ENCODE measurements at regions not wholly inside any gene's neighbourhood (a gene's known extent, or its start where the extent isn't known, plus 50 kb on each side); places are given as distances from the start of the nearest gene placed in this dataset.

GRCh38 chr2:105652014-105652796 is 92.5 kb upstream of the NCK2 start:
- Histone ChIP-seq H3K27me3 (ENCODE audit: insufficient read depth, low read length) (no peaks in the 10 kb centered on the region), H3K36me3 (ENCODE audit: insufficient read depth, low read length) (no peaks in the 10 kb centered on the region), H3K27ac (ENCODE audit: low read depth, low read length) (no peak overlapping the region), H3K9me3 (ENCODE audit: control insufficient read depth in 1 of 2, low read length in 2 of 2) (no peaks in the 10 kb centered on the region), H3K4me3 (ENCODE audit: low read length in 2 of 2) (no peak overlapping the region), H3K4me1 (ENCODE audit: insufficient read depth, low read length) (no peaks in the 10 kb centered on the region)
- Mint-ChIP-seq H3K36me3 (no peaks in the 10 kb centered on the region), H3K9me3 (peaks cover 0 to 6% (median 4%) of the 10 kb centered on the region in 8 donors), H3K4me3 (no peak overlapping the region), H3K4me1 (peaks cover 0 to 1% (median 0%) of the 10 kb centered on the region in 4 donors), H3K27me3 (no peaks in the 10 kb centered on the region), H3K27ac (peak overlapping the region in 1 of 7 donors; percentile 69)
- intact Hi-C loops (cut with micrococcal nuclease): loop anchor here (10.0 kb wide), 1 partner anchor 47 kb away; no protein-coding TSS in a partner anchor
- DNase-seq: no peak
- ChIA-PET CTCF (ENCODE audit: partially characterized antibody) (interaction anchor here (0.9 kb wide), 1 partner anchor 92 kb away, joined by 3 read pairs; no protein-coding TSS in a partner anchor), POLR2A (ENCODE audit: partially characterized antibody) (no interaction called here)

- Mint-ChIP-seq H3K36me3 (no peaks in the 10 kb centered on the region), H3K4me1 (peaks cover 0 to 1% (median 0%) of the 10 kb centered on the region in 4 donors), H3K27ac (no peak overlapping the region), H3K4me3 (no peak overlapping the region), H3K9me3 (peaks cover 0 to 6% (median 4%) of the 10 kb centered on the region in 8 donors), H3K27me3 (peaks cover 0 to 2% of the 10 kb centered on the region in 2 donors)
- no peak for DNase-seq
- Histone ChIP-seq H3K9me3 (ENCODE audit: control insufficient read depth in 1 of 2, low read length in 2 of 2) (no peaks in the 10 kb centered on the region), H3K4me3 (ENCODE audit: low read length in 2 of 2) (no peak overlapping the region), H3K27ac (ENCODE audit: low read depth, low read length) (no peak overlapping the region), H3K36me3 (ENCODE audit: insufficient read depth, low read length) (no peaks in the 10 kb centered on the region), H3K27me3 (ENCODE audit: insufficient read depth, low read length) (no peaks in the 10 kb centered on the region), H3K4me1 (ENCODE audit: insufficient read depth, low read length) (no peaks in the 10 kb centered on the region)
- intact Hi-C loops (cut with micrococcal nuclease): no loop called here
- POLR2A ChIA-PET (ENCODE audit: partially characterized antibody): interaction anchor here (1.2 kb wide), 1 partner anchor 90 kb away, joined by 4 read pairs; no protein-coding TSS in a partner anchor
- CTCF ChIA-PET (ENCODE audit: partially characterized antibody): no interaction called here
These were observed 95.2 kb upstream of the NCK2 start for GRCh38 chr2:105649534-105649933.

- DNase-seq: no peak
- H3K9me3 ChIP-seq (ENCODE audit: control insufficient read depth in 1 of 2, low read length in 2 of 2): no peaks in the 10 kb centered on the region
- H3K4me1 ChIP-seq (ENCODE audit: insufficient read depth, low read length): no peaks in the 10 kb centered on the region
- peaks cover 0 to 6% (median 4%) of the 10 kb centered on the region in 8 donors for H3K9me3 Mint-ChIP-seq
- CTCF ChIA-PET (ENCODE audit: partially characterized antibody): no interaction called here
- H3K4me1 Mint-ChIP-seq: peaks cover 0 to 1% (median 0%) of the 10 kb centered on the region in 4 donors
- H3K36me3 ChIP-seq (ENCODE audit: insufficient read depth, low read length): no peaks in the 10 kb centered on the region
- H3K27ac Mint-ChIP-seq: no peak overlapping the region
- intact Hi-C loops (cut with micrococcal nuclease): no loop called here
- H3K27me3 ChIP-seq (ENCODE audit: insufficient read depth, low read length): peaks cover 5% of the 10 kb centered on the region
- peaks cover 0 to 2% of the 10 kb centered on the region in 2 donors for H3K27me3 Mint-ChIP-seq
- no peak overlapping the region for H3K27ac ChIP-seq (ENCODE audit: low read depth, low read length)
- H3K4me3 ChIP-seq (ENCODE audit: low read length in 2 of 2): no peak overlapping the region
- POLR2A ChIA-PET (ENCODE audit: partially characterized antibody): interaction anchor here (0.6 kb wide), 1 partner anchor 53 kb away, joined by 3 read pairs; no protein-coding TSS in a partner anchor
- no peaks in the 10 kb centered on the region for H3K36me3 Mint-ChIP-seq
- no peak overlapping the region for H3K4me3 Mint-ChIP-seq
These were observed 97.0 kb upstream of the NCK2 start for GRCh38 chr2:105647731-105648130.

- no peak for DNase-seq
- Mint-ChIP-seq H3K36me3 (no peaks in the 10 kb centered on the region), H3K27me3 (peaks cover 0 to 2% of the 10 kb centered on the region in 2 donors), H3K4me1 (peaks cover 0 to 1% (median 0%) of the 10 kb centered on the region in 4 donors), H3K4me3 (no peak overlapping the region), H3K27ac (no peak overlapping the region), H3K9me3 (peaks cover 0 to 6% (median 4%) of the 10 kb centered on the region in 8 donors)
- H3K27me3 ChIP-seq (ENCODE audit: insufficient read depth, low read length): peaks cover 5% of the 10 kb centered on the region
- no peaks in the 10 kb centered on the region for H3K9me3 ChIP-seq (ENCODE audit: control insufficient read depth in 1 of 2, low read length in 2 of 2)
- H3K4me3 ChIP-seq (ENCODE audit: low read length in 2 of 2): no peak overlapping the region
- no peaks in the 10 kb centered on the region for H3K36me3 ChIP-seq (ENCODE audit: insufficient read depth, low read length)
- CTCF ChIA-PET (ENCODE audit: partially characterized antibody): no interaction called here
- H3K27ac ChIP-seq (ENCODE audit: low read depth, low read length): no peak overlapping the region
- POLR2A ChIA-PET (ENCODE audit: partially characterized antibody): no interaction called here
- intact Hi-C loops (cut with micrococcal nuclease): no loop called here
- no peaks in the 10 kb centered on the region for H3K4me1 ChIP-seq (ENCODE audit: insufficient read depth, low read length)
These were observed 98.0 kb upstream of the NCK2 start for GRCh38 chr2:105646774-105647076.

- DNase-seq: no peak
- H3K27me3 ChIP-seq (ENCODE audit: insufficient read depth, low read length): peaks cover 5% of the 10 kb centered on the region
- Mint-ChIP-seq H3K9me3 (peaks cover 0 to 6% (median 4%) of the 10 kb centered on the region in 8 donors), H3K27me3 (peaks cover 0 to 2% of the 10 kb centered on the region in 2 donors), H3K4me3 (no peak overlapping the region), H3K36me3 (no peaks in the 10 kb centered on the region), H3K27ac (no peak overlapping the region), H3K4me1 (peaks cover 0 to 1% (median 0%) of the 10 kb centered on the region in 4 donors)
- intact Hi-C loops (cut with micrococcal nuclease): no loop called here
- ChIA-PET CTCF (ENCODE audit: partially characterized antibody) (no interaction called here), POLR2A (ENCODE audit: partially characterized antibody) (no interaction called here)
- no peaks in the 10 kb centered on the region for H3K36me3 ChIP-seq (ENCODE audit: insufficient read depth, low read length)
- no peak overlapping the region for H3K27ac ChIP-seq (ENCODE audit: low read depth, low read length)
- no peaks in the 10 kb centered on the region for H3K9me3 ChIP-seq (ENCODE audit: control insufficient read depth in 1 of 2, low read length in 2 of 2)
- H3K4me3 ChIP-seq (ENCODE audit: low read length in 2 of 2): no peak overlapping the region
- H3K4me1 ChIP-seq (ENCODE audit: insufficient read depth, low read length): no peaks in the 10 kb centered on the region
These were observed 98.6 kb upstream of the NCK2 start for GRCh38 chr2:105645938-105646773.

DNA sequence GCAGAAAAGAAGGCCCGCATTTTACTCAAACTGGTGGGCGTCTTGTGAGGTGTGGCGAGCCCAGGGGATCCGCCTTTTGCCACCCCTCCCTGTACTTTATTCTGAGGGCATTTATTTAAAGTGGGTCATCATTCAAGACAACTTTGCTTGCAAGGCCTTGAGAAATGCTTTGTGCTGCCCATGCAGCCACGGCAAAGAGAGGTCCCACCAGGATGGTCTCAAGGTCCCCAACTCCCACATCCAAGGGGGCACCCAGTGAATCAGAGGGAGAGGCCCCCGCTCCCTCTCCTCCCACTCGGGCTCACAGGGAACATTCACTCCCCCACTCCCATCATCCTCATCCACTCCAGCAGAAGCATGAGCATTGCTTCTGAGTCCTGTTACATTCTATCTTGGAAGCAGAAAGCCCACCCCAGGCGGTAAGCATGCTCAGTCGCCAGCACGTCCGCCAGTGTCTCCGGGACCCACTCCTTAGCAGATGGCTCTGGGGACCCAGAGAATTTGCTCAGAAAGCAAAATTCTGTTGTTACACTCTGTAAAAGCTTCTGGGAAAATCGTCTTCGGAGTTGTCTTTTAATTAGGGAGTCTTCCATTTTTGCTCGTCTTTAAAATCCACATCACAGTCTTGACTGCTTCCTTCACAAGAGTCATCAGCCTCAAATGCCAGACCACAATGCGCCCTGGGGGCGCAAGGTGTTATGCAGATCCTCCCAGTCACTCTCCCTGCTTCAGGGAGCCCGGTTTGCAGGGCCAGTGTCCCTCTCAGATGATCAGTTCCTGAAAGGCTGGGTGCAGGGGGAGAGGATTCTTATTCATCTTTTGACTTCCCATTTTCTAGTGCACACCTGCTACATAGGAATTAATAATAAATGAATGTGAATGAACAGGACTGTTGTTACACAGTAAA is 99.4 kb upstream of the NCK2 start:
- no peak overlapping the region for H3K4me3 Mint-ChIP-seq
- intact Hi-C loops (cut with micrococcal nuclease): no loop called here
- peaks cover 0 to 1% (median 0%) of the 10 kb centered on the region in 4 donors for H3K4me1 Mint-ChIP-seq
- Histone ChIP-seq H3K27me3 (ENCODE audit: insufficient read depth, low read length) (peaks cover 5% of the 10 kb centered on the region), H3K9me3 (ENCODE audit: control insufficient read depth in 1 of 2, low read length in 2 of 2) (no peaks in the 10 kb centered on the region), H3K27ac (ENCODE audit: low read depth, low read length) (no peak overlapping the region), H3K4me1 (ENCODE audit: insufficient read depth, low read length) (no peaks in the 10 kb centered on the region), H3K36me3 (ENCODE audit: insufficient read depth, low read length) (no peaks in the 10 kb centered on the region), H3K4me3 (ENCODE audit: low read length in 2 of 2) (no peak overlapping the region)
- H3K9me3 Mint-ChIP-seq: peaks cover 0 to 6% (median 4%) of the 10 kb centered on the region in 8 donors
- ChIA-PET CTCF (ENCODE audit: partially characterized antibody) (no interaction called here), POLR2A (ENCODE audit: partially characterized antibody) (no interaction called here)
- H3K27me3 Mint-ChIP-seq: peaks cover 0 to 2% of the 10 kb centered on the region in 2 donors
- no peak for DNase-seq
- H3K27ac Mint-ChIP-seq: no peak overlapping the region
- peaks cover 0 to under 1% of the 10 kb centered on the region in 2 donors for H3K36me3 Mint-ChIP-seq

Data from CD4-positive, alpha-beta memory T cell (primary cell).